ENCODE measurements at regions not wholly inside any gene's neighbourhood (a gene's known extent, or its start where the extent isn't known, plus 50 kb on each side); places are given as distances from the start of the nearest gene placed in this dataset.
"Not testable (repeated sequence)": the region's sequence is repeated elsewhere in the genome, so short reads cannot be mapped to it uniquely, and the experiment has no call there.

DNA sequence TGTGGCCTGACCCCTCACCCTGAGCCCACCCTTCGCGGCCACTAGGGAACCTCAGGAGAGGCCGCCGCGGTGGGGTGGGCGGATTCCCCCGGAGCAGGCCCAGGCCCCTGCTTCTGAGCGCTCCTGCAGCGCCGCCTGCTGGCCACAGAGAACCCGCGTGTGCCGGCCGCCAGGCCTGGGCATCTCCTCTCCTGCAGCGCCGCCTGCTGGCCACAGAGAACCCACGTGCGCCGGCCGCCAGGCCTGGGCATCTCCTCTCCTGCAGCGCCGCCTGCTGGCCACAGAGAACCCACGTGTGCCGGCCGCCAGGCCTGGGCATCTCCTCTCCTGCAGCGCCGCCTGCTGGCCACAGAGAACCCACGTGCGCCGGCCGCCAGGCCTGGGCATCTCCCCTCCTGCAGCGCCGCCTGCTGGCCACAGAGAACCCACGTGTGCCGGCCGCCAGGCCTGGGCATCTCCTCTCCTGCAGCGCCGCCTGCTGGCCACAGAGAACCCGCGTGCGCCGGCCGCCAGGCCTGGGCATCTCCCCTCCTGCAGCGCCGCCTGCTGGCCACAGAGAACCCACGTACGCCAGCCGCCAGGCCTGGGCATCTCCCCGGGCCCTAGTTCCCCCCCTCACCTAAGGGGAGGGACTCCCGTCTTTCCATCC lies 126.1 kb downstream of the METRNL start:
- TF ChIP-seq, protein P1, sequence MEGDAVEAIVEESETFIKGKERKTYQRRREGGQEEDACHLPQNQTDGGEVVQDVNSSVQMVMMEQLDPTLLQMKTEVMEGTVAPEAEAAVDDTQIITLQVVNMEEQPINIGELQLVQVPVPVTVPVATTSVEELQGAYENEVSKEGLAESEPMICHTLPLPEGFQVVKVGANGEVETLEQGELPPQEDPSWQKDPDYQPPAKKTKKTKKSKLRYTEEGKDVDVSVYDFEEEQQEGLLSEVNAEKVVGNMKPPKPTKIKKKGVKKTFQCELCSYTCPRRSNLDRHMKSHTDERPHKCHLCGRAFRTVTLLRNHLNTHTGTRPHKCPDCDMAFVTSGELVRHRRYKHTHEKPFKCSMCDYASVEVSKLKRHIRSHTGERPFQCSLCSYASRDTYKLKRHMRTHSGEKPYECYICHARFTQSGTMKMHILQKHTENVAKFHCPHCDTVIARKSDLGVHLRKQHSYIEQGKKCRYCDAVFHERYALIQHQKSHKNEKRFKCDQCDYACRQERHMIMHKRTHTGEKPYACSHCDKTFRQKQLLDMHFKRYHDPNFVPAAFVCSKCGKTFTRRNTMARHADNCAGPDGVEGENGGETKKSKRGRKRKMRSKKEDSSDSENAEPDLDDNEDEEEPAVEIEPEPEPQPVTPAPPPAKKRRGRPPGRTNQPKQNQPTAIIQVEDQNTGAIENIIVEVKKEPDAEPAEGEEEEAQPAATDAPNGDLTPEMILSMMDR (IDR thresholded peaks at IDR 0.05) = peak; percentile 74 to 95 (median 85)
- TF ChIP-seq POLR2A (IDR thresholded peaks at IDR 0.05) = not testable (repeated sequence)
